GM12891 (cell line): ENCODE measurements at regions not wholly inside any gene's neighbourhood (a gene's known extent, or its start where the extent isn't known, plus 50 kb on each side); places are given as distances from the start of the nearest gene placed in this dataset.

Experiments
- PAX5 ChIP-seq: IDR thresholded peaks from 2 replicates; pipeline ENCODE4 v1.6.1; 2011; ENCODE audit warnings: low read length, moderate library complexity, mild to moderate bottlenecking; ENCODE audit not compliant: insufficient read depth, severe bottlenecking
- POLR2A ChIP-seq: IDR thresholded peaks from 2 replicates; pipeline ENCODE4 v1.6.1; 2011; ENCODE audit warnings: low read depth, low read length, control low read depth
- POLR2AphosphoS5 ChIP-seq: IDR thresholded peaks from 2 replicates; pipeline ENCODE4 v1.6.1; 2011; ENCODE audit warnings: low read depth, low read length, control low read depth
- POU2F2 ChIP-seq: IDR thresholded peaks from 2 replicates; pipeline ENCODE4 v1.6.1; 2011; ENCODE audit warnings: low read depth, mild to moderate bottlenecking, control low read depth, low read length, moderate library complexity
- SPI1 ChIP-seq: IDR thresholded peaks from 2 replicates; pipeline ENCODE4 v1.6.1; 2011; ENCODE audit warnings: low read depth, low read length, control low read depth
- TAF1 ChIP-seq: IDR thresholded peaks from 2 replicates; pipeline ENCODE4 v1.6.1; 2011; ENCODE audit warnings: low read depth, low read length, control low read depth

- no peak for TF ChIP-seq POLR2A
- no peak for TF ChIP-seq POLR2AphosphoS5
- no peak for TF ChIP-seq PAX5
- no peak for TF ChIP-seq TAF1
- TF ChIP-seq SPI1: no peak
- TF ChIP-seq POU2F2: no peak
Observed at GRCh38 chr3:163563485-163563884, 1514.8 kb downstream of the SI start.
